ENCODE measurements at regions not wholly inside any gene's neighbourhood (a gene's known extent, or its start where the extent isn't known, plus 50 kb on each side); places are given as distances from the start of the nearest gene placed in this dataset.

- H3K4me2 ChIP-seq (ENCODE audit: low read depth, low read length, poor library complexity, severe bottlenecking) = no peak overlapping the region
- H3K9me3 ChIP-seq (ENCODE audit: insufficient read depth, low read length) = no peaks in the 10 kb centered on the region
- no peak overlapping the region for H3K27ac ChIP-seq (ENCODE audit: low read depth, low read length)
- H3K9me2 ChIP-seq (replicated peaks; ENCODE audit: insufficient read depth, low read length) = no peaks in the 10 kb centered on the region
- H3K9ac ChIP-seq (ENCODE audit: low read length) = no peak overlapping the region
- no peaks in the 10 kb centered on the region for H4K20me1 ChIP-seq (ENCODE audit: low read depth, low read length)
- H3K36me3 ChIP-seq (ENCODE audit: low read length) = no peaks in the 10 kb centered on the region
- H3K27me3 ChIP-seq (ENCODE audit: low read length) = no peaks in the 10 kb centered on the region
- H3K79me2 ChIP-seq (ENCODE audit: insufficient read depth, low read length) = no peaks in the 10 kb centered on the region
- H2AFZ ChIP-seq (ENCODE audit: low read depth, low read length, severe bottlenecking) = no peak overlapping the region
- no peak for TF ChIP-seq CTCF (IDR thresholded peaks at IDR 0.05; ENCODE audit: insufficient read depth, low read length, poor library complexity, severe bottlenecking)
- TF ChIP-seq EZH2phosphoT487 (conservative IDR thresholded peaks at IDR 0.05; ENCODE audit: low read length) = no peak
- no peak overlapping the region for H3K4me3 ChIP-seq (ENCODE audit: insufficient read depth, low read length, poor library complexity, severe bottlenecking)
- no peaks in the 10 kb centered on the region for H3F3A ChIP-seq (ENCODE audit: insufficient read depth)
These were observed 648.4 kb downstream of the QKI start for GRCh38 chr6:164062872-164063271.

- H2AFZ ChIP-seq (ENCODE audit: low read depth, low read length, severe bottlenecking) = no peak overlapping the region
- no peaks in the 10 kb centered on the region for H3K36me3 ChIP-seq (ENCODE audit: low read length)
- H3K4me2 ChIP-seq (ENCODE audit: low read depth, low read length, poor library complexity, severe bottlenecking) = no peak overlapping the region
- no peaks in the 10 kb centered on the region for H3K79me2 ChIP-seq (ENCODE audit: insufficient read depth, low read length)
- no peak for TF ChIP-seq CTCF (IDR thresholded peaks at IDR 0.05; ENCODE audit: insufficient read depth, low read length, poor library complexity, severe bottlenecking)
- no peak for TF ChIP-seq EZH2phosphoT487 (conservative IDR thresholded peaks at IDR 0.05; ENCODE audit: low read length)
- H3K27ac ChIP-seq (ENCODE audit: low read depth, low read length) = no peak overlapping the region
- H3K9me2 ChIP-seq (replicated peaks; ENCODE audit: insufficient read depth, low read length) = no peaks in the 10 kb centered on the region
- no peak overlapping the region for H3K9ac ChIP-seq (ENCODE audit: low read length)
- H4K20me1 ChIP-seq (ENCODE audit: low read depth, low read length) = no peaks in the 10 kb centered on the region
- no peaks in the 10 kb centered on the region for H3F3A ChIP-seq (ENCODE audit: insufficient read depth)
- no peaks in the 10 kb centered on the region for H3K9me3 ChIP-seq (ENCODE audit: insufficient read depth, low read length)
- H3K4me3 ChIP-seq (ENCODE audit: insufficient read depth, low read length, poor library complexity, severe bottlenecking) = no peak overlapping the region
- no peaks in the 10 kb centered on the region for H3K27me3 ChIP-seq (ENCODE audit: low read length)
These were observed 643.4 kb downstream of the QKI start for GRCh38 chr6:164057876-164058275.

- Histone ChIP-seq H3K36me3 (ENCODE audit: low read length) (no peaks in the 10 kb centered on the region), H3K27ac (ENCODE audit: low read depth, low read length) (no peak overlapping the region), H3F3A (ENCODE audit: insufficient read depth) (no peaks in the 10 kb centered on the region), H3K9me3 (ENCODE audit: insufficient read depth, low read length) (no peaks in the 10 kb centered on the region), H3K9ac (ENCODE audit: low read length) (no peak overlapping the region), H2AFZ (ENCODE audit: low read depth, low read length, severe bottlenecking) (no peak overlapping the region), H4K20me1 (ENCODE audit: low read depth, low read length) (no peaks in the 10 kb centered on the region), H3K9me2 (replicated peaks; ENCODE audit: insufficient read depth, low read length) (peaks cover 5% of the 10 kb centered on the region; the same call in 1 of the 2 replicates), H3K27me3 (ENCODE audit: low read length) (no peaks in the 10 kb centered on the region), H3K79me2 (ENCODE audit: insufficient read depth, low read length) (no peaks in the 10 kb centered on the region), H3K4me3 (ENCODE audit: insufficient read depth, low read length, poor library complexity, severe bottlenecking) (no peak overlapping the region), H3K4me2 (ENCODE audit: low read depth, low read length, poor library complexity, severe bottlenecking) (no peak overlapping the region)
- TF ChIP-seq EZH2phosphoT487 (conservative IDR thresholded peaks at IDR 0.05; ENCODE audit: low read length) = no peak
- no peak for TF ChIP-seq CTCF (IDR thresholded peaks at IDR 0.05; ENCODE audit: insufficient read depth, low read length, poor library complexity, severe bottlenecking)
These were observed 636.9 kb downstream of the QKI start for GRCh38 chr6:164051427-164051826.
